PC-9 (cell line): ENCODE measurements at regions not wholly inside any gene's neighbourhood (a gene's known extent, or its start where the extent isn't known, plus 50 kb on each side); places are given as distances from the start of the nearest gene placed in this dataset.

Source experiments
- CTCF ChIP-seq: fragments of 200-600 bp; sonication (generic); conservative IDR thresholded peaks from 2 replicates; pipeline ENCODE4 v1.6.1; 2017; ENCODE audit warnings: mixed run types, antibody characterized with exemption, mild to moderate bottlenecking, moderate library complexity
- EZH2 ChIP-seq: fragments of 200-600 bp; sonication (generic); IDR thresholded peaks from 2 replicates; pipeline ENCODE4 v1.8.0; 2017; ENCODE audit warnings: antibody characterized with exemption, low read depth

- TF ChIP-seq CTCF (no peak), EZH2 (no peak)
Measured at GRCh38 chr14:65344011-65344410, 68.5 kb upstream of the FUT8 start.
